ENCODE measurements at regions not wholly inside any gene's neighbourhood (a gene's known extent, or its start where the extent isn't known, plus 50 kb on each side); places are given as distances from the start of the nearest gene placed in this dataset.

DNA sequence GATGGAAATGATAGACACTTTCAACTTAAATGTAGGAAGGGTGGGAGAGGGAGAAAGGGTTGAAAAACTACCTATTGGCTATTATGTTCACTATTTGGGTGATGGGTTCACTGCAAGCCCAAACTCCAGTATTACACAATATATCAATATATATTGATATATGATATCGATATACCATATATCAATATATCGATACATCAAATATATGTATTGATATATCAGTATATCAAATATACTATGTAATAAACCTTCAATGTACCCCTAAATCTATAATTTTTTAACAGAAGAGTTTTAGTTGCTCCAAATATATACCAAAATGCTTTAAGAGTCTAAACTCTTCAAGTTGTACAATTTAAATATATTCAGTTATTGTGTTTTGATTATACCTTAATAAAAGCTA lies 302.0 kb upstream of the RGMB start:
- no peak for DNase-seq

DNA sequence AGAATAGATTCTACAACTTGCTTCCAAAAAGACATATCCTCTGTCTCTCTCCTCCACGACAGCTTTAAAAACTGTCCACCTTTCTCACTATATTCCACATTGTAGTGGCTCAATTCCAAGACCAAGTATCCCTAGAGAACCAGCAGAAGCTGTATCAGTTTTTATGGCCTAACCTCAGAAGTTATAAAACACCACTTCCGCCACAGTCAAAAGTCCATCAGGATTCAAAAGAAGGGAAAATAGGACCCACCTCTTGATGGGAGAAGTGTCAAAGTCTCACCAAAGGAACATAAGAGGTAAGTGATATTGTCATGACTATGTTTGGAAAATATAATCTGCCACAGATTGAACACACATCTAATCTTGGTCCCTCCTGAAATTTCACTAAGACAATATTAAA lies 299.2 kb upstream of the RGMB start:
- DNase-seq = no peak

DNA sequence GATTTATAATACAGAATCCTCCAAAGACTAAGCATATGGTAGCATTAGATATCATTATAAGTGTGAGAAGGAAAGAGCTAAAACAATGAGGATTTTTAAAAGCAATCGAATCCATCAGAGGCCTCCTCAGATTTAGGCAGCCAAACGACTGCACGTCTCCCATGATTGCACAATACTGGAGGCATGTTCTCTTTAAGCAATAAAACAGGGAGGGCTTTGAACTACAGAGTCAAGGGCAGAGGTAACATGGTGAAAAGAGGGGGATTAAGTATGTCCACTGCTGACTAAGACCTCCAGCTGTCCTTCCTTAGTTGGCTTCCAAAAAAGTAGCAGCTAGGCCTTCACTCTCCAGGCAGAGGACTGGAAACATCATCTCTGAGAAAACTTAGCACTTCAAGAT lies 298.7 kb upstream of the RGMB start:
- no peak for DNase-seq

DNA sequence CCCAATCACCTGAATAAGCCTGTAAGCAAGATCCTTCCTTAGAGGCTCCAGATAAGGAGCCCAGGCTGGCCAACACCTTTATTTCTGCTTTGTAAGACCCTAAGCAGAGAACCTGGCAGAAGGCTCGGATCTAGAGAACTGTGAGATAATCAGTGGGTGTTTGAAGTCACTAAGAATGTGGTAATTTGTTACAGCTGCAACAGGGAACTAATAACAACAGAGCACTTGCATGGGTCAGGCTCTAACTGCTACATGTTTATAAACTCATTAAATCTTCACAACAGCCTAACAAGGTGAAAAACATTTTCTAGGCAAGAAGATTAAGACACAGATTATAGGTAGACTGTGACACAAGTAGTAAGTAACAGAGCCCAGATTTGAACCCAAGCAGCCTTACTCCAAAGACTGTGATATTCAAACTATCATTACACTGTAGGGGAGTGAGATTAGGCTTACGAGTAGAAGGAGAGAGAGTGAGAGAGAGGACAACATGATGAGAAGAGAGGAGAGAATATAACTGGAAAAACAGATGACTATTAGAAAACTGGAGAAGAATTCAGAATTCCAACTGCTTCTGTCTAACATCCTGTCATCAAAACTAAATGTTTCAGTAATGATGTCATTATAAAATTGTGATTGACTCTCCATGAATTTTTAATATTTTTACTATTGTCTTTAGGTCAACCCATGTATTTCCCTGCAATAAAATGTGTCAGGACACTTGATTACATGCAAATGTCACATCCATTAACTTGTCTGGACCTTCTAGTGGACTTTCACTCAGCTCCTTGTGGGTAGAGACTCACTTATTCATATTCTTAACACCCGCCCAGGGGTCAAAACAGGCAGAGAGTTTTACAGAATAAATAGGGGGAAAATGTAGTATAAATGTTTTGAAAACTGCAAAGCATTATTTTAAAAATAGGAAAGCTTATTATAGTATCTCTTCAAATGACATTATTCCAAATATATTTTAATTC lies 290.9 kb upstream of the RGMB start:
- DNase-seq = no peak

GRCh38 chr5:98483301-98483685 lies 290.2 kb upstream of the RGMB start:
- DNase-seq = no peak

DNA sequence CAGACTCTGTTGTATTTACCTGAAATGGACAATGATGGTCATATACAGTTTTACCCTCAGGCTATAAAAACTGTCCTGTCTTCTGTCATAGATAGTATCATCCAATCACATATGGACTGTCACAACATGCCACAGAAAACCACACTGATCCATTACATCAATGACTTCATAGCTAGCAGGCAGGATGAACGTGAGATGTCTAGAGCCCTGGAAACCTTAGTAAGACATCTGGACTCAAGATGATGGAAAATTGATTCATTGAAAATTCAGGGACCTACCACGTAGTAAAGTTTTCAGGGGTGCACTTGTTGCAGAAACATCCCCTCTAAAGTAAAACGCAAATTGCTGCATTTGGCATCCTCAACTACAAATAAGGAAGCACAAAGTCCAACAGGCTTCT lies 284.4 kb upstream of the RGMB start:
- no peak for DNase-seq

DNA sequence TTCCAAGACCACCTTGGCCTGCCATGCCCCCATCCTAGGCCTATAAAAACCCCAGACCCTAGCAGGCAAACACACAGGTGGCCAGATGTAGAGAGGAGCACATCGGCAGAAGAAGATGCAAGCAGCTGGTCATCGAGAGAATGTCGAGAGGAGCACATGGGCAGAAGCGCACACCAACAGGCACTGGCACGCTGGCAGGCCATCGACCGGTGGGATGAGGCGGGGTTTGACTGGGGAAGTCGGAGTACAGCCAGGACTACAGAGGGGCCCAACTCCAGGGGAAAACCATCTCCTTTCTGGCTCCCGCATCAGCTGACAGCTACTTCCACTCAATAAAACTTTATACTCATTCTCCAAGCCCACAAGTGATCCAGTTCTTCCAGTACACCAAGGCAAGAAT lies 283.1 kb upstream of the RGMB start:
- DNase-seq = no peak

DNA sequence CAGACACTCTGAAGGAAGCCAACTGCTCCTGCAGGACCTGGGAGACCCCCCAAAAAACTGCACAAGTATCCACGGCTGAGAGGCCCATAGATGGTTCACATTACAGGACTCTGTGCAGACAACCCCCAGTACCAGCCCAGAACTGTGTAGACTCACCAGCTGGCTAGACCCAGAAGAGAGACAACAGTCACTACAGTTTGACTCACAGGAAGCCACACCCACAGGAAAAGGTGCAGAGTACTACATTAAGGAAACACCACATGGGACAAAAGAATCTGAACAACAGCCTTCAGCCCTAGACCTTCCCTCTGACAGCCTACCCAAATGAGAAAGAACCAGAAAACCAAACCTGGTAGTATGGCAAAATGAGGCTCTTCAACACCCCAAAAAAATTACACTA lies 281.2 kb upstream of the RGMB start:
- no peak for DNase-seq

DNA sequence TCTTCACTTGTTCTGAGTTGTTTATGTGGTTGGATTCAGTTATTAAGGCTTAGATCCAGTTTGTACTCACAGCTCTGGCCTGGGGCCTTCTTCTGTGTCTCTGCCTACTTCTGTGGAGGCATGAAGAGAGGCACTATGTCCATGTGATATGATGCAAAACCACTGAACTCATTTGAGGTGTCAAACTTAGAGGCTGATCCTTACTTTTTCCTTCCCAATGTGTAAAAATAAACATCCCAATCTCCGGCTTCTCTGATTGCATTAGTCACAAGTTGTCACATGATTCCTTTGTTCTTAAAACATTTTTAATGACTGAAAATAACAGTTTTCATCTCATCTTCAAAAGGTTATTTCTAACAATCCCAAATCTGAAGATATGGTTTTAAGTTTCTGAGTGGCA lies 276.0 kb upstream of the RGMB start:
- DNase-seq = no peak

- DNase-seq = no peak
These were observed 275.4 kb upstream of the RGMB start for GRCh38 chr5:98498028-98498427.

DNA sequence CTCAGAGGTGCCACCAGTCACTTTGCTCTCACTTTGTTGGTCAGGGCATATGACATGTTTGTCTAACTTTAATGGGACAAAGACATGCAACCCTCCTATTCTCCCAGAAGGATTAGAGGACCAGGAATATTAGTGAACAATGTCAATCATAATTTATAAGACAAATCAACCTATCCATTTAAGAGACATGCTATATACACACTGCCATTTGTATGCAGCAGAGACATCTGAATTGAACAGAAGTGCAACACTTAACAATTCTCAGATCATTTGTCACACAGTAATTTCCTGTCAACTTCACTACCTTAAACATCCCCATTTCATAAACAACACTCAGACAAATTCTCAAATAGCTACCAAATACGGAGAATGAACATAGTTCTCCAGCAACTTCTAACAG lies 273.6 kb upstream of the RGMB start:
- no peak for DNase-seq

GRCh38 chr5:98500811-98501210 lies 272.7 kb upstream of the RGMB start:
- DNase-seq = no peak

DNA sequence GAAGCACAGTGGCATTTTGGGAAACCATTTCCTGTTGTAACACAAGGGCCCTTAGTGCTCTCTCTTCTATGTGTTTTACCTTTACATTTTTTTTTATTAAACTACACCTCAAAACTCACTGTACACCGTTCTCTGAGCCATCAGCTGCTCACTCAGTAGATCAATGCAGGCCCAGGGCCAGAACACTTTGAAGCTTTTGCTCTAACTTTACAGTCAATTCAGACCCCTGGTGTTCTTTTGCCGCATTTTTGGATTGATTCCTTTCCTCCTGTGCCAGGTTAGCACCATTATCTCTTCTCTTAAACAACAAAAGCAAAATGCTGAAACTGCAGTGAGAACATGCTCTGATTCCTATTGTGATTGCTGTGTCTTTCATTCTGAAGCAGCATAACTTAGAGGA lies 269.8 kb upstream of the RGMB start:
- no peak for DNase-seq

DNA sequence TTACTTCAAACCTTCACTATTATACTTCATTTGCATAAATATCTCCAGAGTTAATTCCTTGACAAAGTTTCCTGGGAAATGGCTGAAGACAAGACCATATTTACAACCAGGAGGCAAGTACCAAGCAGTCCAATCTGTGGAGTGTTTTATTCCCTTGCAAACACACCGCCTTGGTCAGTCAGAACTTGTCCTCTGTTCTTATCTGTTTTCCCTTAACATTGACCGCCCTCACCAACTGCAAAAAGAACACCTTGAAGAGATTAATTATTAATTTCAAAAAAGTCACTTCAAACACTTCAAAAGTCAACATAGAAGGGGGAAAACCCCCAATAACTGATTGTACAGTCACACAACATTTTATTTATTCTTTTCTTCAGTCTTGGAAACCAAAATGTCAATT lies 269.0 kb upstream of the RGMB start:
- DNase-seq = no peak

DNA sequence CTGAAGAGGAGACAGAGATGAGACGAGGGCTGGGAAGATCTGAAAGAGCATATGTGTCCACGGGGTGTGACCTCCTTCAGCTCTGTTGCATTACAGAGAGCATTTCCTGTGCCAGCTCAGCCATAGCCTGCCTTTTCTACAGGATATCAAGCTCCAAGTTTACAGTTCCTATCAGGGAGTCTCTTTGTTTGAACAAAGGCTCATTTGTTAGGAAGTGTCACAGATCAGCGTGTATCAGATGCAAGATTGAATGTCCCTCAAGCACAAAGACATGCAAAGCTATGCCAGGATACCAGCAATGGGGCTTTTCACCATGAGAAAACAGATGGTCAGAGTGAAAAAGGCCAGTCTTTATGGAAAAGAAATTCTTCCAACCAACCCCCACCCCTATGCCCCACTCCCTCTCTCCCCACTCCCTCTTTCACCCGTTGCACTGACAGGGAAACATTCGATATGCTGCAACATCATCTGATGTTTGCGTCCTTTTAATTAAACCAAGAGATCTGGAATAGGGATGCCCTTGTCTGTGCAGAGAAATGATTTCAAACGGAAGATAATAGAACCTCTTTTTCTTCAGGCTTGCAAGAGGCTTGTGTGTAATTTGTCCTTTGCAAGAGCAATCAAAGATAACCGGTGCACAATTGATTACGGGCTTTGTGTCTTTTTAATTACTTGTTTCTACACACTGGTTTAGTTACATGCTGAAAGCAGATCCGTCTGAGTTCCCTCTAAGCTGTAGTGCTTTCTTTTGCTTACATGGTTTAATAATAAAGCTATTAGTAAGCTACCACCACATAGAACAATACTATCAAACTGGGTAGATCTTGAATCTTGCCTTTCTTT lies 263.1 kb upstream of the RGMB start:
- DNase-seq = no peak

- no peak for DNase-seq
These were observed 260.1 kb upstream of the RGMB start for GRCh38 chr5:98513380-98513779.

DNA sequence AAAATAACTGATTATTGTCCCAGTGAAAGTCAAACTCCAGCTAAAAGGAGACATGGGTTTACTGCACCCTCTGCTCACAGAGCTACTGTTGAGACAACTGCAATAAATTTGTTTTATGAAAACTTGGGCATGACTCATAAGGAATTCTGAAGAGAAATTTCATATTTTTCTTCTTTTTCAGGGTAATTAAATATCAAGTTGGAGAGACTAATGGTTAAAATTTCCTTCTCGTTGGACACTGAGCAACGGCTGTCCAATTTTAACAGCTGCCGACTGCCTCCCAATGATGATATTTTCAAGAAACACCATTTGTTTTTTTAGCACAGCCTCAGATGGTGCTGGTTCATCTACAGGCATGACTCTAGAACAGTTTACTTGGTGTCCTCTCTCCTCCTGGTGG lies 259.2 kb upstream of the RGMB start:
- DNase-seq = no peak

DNA sequence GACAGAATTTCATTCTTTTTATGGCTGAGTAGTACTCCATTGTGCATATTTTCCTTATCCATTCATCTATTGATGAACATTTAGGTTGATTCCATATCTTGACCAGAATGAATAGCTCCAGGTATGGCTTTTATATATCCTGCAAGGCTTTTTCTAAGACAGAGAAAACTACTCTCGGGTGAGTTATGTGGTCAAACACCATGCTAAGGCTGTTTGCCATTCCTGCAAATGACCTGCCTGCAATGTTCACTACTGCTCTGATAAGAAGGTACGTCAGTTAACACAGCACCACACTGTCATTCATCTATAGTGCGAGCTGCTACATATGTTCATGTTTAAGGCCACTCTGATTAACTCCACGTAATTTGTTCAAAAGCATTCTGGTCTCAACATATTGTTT lies 256.8 kb upstream of the RGMB start:
- DNase-seq = no peak

DNA sequence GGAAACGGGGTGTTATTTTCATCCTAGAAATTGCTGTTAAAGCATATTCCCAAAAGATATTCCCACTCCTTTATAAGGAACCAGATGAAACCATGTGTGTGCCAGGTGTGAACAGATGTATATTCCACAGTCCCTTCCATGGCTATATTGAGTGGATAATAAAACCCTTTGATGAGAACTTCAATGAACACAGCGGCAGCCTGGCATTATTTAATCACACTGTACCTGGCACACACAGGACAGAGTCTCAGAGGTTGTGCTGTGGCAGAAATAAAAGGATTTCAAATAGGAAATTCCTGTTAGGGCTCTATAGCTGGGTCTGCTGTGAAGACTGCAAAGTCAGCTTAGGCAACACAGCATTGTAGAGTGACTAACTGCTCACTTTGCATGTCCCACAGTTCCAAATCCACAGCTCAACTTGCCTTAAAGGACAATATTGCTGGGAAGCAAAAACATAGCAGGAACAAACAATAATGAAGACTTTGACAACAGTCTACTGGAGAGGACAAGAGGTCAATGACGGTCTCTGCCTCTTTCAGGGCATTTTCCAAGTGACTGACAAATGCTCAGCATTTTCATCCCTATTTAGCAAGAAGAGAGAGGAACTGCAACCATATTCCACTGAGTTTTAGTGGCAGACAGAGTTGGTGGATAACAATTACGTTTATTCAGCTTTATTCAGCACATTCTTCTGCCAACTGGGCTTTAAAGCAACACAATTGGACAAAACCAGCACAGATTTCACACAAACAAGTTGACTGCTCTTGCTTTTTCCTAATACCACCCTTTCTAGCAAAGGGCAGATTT lies 255.7 kb upstream of the RGMB start:
- no peak for DNase-seq

- DNase-seq = no peak
These were observed 254.7 kb upstream of the RGMB start for GRCh38 chr5:98518754-98519153.

- peak; percentile 0 for DNase-seq
These were observed 253.9 kb upstream of the RGMB start for GRCh38 chr5:98519571-98519970.

DNA sequence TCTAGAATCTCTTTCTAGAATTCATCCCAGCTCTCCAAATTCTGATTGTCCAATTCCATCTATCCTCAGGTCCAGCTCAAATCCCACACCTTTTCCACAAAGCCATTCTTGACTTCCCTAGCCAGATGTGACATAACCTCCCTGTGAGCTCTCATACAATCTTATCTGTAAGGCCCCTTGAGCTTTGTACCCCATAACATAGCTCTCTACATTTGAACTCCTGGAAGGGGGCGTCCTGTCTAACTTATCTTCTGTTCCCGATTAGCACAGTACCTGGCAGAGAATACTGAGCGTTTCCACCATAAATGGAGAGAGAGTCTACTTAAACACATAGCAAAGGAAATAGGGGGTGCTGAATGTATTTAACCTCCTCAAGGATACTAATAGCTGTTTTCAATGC lies 251.6 kb upstream of the RGMB start:
- no peak for DNase-seq

DNA sequence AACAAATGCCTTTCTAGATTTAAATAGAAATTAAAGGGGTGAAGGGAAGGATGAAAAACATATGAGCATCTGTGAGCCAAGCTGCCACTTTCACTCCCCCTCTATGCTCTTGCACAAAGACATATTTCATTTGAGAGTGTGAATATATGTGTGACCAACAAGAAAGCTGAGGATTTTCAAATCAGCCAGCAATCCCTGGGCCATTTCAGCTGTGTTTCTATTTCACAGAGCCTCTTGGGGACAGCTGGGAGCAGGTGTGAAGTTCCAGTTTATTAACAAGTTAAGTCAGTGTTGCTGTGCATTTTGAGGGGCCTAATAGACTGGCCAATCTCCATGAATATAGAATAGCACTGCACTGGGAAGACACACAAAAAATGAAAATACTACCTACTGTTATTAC lies 248.7 kb upstream of the RGMB start:
- DNase-seq = no peak
